Esophagus squamous epithelium (tissue), 4 donors: ENCODE measurements at regions not wholly inside any gene's neighbourhood (a gene's known extent, or its start where the extent isn't known, plus 50 kb on each side); places are given as distances from the start of the nearest gene placed in this dataset.

Experiments used
- CTCF ChIP-seq, 6 experiments: fragments of 450-650 bp in 4 of 6; fragments of 200-600 bp in 2 of 6; sonication (generic) in 2 of 6; IDR thresholded peaks; one replicate each; pipeline ENCODE4 v1.5.1; 2016 to 2019; ENCODE audit warnings: antibody characterized with exemption in 6 of 6, mild to moderate bottlenecking in 4 of 6, moderate library complexity in 4 of 6
- POLR2A ChIP-seq, 4 donors: fragments of 450-650 bp; IDR thresholded peaks; one replicate each; pipeline ENCODE4 v1.6.1; 2017; ENCODE audit warnings: antibody characterized with exemption in 4 of 4, mild to moderate bottlenecking in 4 of 4, moderate library complexity in 3 of 4

DNA sequence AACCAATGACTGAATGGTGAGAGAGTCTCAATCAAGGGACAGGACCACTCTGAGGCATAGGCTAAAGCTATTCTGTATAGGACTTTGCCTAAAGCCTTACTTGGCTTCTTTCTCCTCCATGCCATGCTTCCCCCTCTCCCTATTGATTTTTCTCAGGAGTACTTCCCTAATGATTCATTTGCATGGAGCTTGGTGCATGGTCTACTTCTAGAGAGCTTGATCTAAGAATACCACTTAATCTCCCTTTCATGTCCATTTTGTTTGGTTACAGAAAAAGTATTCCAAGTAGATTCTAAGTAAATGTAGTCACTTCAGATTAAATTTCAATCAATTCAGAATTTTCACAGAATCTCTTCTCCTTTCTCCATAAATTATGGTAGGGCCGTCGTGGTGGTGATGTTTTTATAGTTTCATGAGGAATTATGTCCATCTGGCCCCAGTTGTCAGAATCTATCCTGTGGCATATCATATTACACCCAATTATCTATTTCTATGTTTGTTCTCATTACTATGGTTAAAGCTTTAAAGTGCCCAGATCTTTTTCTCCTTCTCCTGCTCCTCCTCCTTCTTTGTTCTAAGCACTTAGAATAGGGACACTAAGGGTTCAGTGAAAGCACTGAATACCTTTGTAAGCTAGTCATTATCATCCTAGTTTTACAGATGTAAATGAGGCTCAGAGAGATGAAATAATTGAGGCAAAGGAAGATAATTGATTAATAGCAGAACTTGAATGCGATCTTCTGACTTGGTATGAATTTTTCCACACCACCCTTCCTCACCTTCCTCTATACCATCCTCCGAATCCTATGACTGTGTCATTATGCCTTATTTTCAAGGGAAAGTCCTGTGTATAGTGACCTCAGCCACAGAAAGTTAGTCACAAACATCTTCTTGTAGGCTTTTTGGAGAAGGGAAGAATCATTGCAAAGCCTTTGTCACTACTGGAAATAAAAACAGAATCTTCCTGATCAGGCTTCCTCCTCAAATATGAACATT is 85.6 kb upstream of the ZRANB2 start:
- TF ChIP-seq CTCF (IDR thresholded peaks at IDR 0.05) = no peak
- TF ChIP-seq POLR2A (IDR thresholded peaks at IDR 0.05) = no peak
